ENCODE measurements at regions not wholly inside any gene's neighbourhood (a gene's known extent, or its start where the extent isn't known, plus 50 kb on each side); places are given as distances from the start of the nearest gene placed in this dataset.

- TF ChIP-seq, protein P1, sequence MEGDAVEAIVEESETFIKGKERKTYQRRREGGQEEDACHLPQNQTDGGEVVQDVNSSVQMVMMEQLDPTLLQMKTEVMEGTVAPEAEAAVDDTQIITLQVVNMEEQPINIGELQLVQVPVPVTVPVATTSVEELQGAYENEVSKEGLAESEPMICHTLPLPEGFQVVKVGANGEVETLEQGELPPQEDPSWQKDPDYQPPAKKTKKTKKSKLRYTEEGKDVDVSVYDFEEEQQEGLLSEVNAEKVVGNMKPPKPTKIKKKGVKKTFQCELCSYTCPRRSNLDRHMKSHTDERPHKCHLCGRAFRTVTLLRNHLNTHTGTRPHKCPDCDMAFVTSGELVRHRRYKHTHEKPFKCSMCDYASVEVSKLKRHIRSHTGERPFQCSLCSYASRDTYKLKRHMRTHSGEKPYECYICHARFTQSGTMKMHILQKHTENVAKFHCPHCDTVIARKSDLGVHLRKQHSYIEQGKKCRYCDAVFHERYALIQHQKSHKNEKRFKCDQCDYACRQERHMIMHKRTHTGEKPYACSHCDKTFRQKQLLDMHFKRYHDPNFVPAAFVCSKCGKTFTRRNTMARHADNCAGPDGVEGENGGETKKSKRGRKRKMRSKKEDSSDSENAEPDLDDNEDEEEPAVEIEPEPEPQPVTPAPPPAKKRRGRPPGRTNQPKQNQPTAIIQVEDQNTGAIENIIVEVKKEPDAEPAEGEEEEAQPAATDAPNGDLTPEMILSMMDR (IDR thresholded peaks at IDR 0.05): no peak
- no peak for TF ChIP-seq ZFX (IDR thresholded peaks at IDR 0.05; ENCODE audit: borderline replicate concordance)
These were observed 437.5 kb downstream of the CBLN4 start for GRCh38 chr20:55567826-55568225.
